OCI-LY3 (cell line): ENCODE measurements at regions not wholly inside any gene's neighbourhood (a gene's known extent, or its start where the extent isn't known, plus 50 kb on each side); places are given as distances from the start of the nearest gene placed in this dataset.
"Not testable (repeated sequence)": the region's sequence is repeated elsewhere in the genome, so short reads cannot be mapped to it uniquely, and the experiment has no call there.

Source experiments
- H2AFZ ChIP-seq: fragments of 200-600, 300-600 bp; shearing (Covaris generic); 2 replicates; pipeline ENCODE4 v1.6.0; 2014; ENCODE audit warnings: antibody characterized with exemption, low read depth, low read length
- H3K27ac ChIP-seq: fragments of 200-600, 300-600 bp; sonication (generic); 2 replicates; pipeline ENCODE4 v1.5.1; 2014; ENCODE audit warnings: mild to moderate bottlenecking, low read length, moderate library complexity, mixed read lengths
- H3K27me3 ChIP-seq: fragments of 200-600, 300-600 bp; sonication (generic); 2 replicates; pipeline ENCODE4 v1.6.1; 2014; ENCODE audit warnings: low read depth, low read length, mixed read lengths
- H3K36me3 ChIP-seq: fragments of 200-600, 300-600 bp; sonication (generic); replicated peaks from 2 replicates; pipeline ENCODE3; 2014; ENCODE audit warnings: low read depth, low read length, mixed read lengths
- H3K4me1 ChIP-seq: fragments of 300-600, 200-600 bp; sonication (generic); 2 replicates; pipeline ENCODE4 v1.6.1; 2014; ENCODE audit warnings: low read length, mixed read lengths
- H3K4me2 ChIP-seq: fragments of 200-600, 300-600 bp; sonication (generic); 2 replicates; pipeline ENCODE4 v1.6.1; 2014; ENCODE audit warnings: low read length, mixed read lengths
- H3K4me3 ChIP-seq: fragments of 300-600, 200-600 bp; sonication (generic); 2 replicates; pipeline ENCODE4 v1.5.1; 2014; ENCODE audit warnings: antibody characterized with exemption, mild to moderate bottlenecking, low read length, moderate library complexity
- H3K79me2 ChIP-seq: fragments of 300-600, 200-600 bp; shearing (Covaris generic); 2 replicates; pipeline ENCODE4 v1.6.1; 2014; ENCODE audit warnings: mild to moderate bottlenecking, low read length, mixed read lengths
- H3K9ac ChIP-seq: fragments of 300-600, 200-600 bp; shearing (Covaris generic); 2 replicates; pipeline ENCODE4 v1.6.0; 2014; ENCODE audit warnings: mild to moderate bottlenecking, low read length, moderate library complexity
- H3K9me3 ChIP-seq: fragments of 200-600, 300-600 bp; shearing (Covaris generic); 2 replicates; pipeline ENCODE4 v1.6.1; 2014; ENCODE audit warnings: low read length, mixed read lengths; ENCODE audit not compliant: insufficient read depth
- H4K20me1 ChIP-seq: fragments of 200-600, 300-600 bp; sonication (generic); 2 replicates; pipeline ENCODE4 v1.6.1; 2016; ENCODE audit warnings: low read length, mixed read lengths; ENCODE audit not compliant: insufficient read depth
- CTCF ChIP-seq: fragments of 200-600, 300-600 bp; sonication (generic); IDR thresholded peaks from 2 replicates; pipeline ENCODE4 v1.5.1; 2014; ENCODE audit warnings: antibody characterized with exemption, low read length, low read depth
- EZH2phosphoT487 ChIP-seq: fragments of 200-600 bp; shearing (Covaris generic); IDR thresholded peaks from 2 replicates; pipeline ENCODE4 v1.6.1; 2018; ENCODE audit warnings: antibody characterized with exemption, mixed run types, low read depth

- no peak for TF ChIP-seq EZH2phosphoT487
- no peak for TF ChIP-seq CTCF
- H3K79me2 ChIP-seq: no peaks in the 10 kb centered on the region
- H3K27ac ChIP-seq: no peak overlapping the region
- no peak overlapping the region for H3K4me3 ChIP-seq
- H4K20me1 ChIP-seq: no peaks in the 10 kb centered on the region
- H3K4me2 ChIP-seq: no peak overlapping the region
- no peaks in the 10 kb centered on the region for H3K4me1 ChIP-seq
- no peaks in the 10 kb centered on the region for H3K36me3 ChIP-seq
- no peak overlapping the region for H3K9ac ChIP-seq
- no peaks in the 10 kb centered on the region for H3K9me3 ChIP-seq
- H3K27me3 ChIP-seq: peaks cover 32% of the 10 kb centered on the region; the same call in 1 of the 2 replicates
- no peak overlapping the region for H2AFZ ChIP-seq
Measured at GRCh38 chr14:78043349-78043748, 126.8 kb upstream of the NRXN3 start.

GRCh38 chr14:78048120-78048519 is 122.1 kb upstream of the NRXN3 start:
- H3K4me3 ChIP-seq: no peak overlapping the region
- no peak overlapping the region for H3K27ac ChIP-seq
- no peaks in the 10 kb centered on the region for H3K4me1 ChIP-seq
- H3K79me2 ChIP-seq: no peaks in the 10 kb centered on the region
- H3K9me3 ChIP-seq: no peaks in the 10 kb centered on the region
- H2AFZ ChIP-seq: no peak overlapping the region
- H4K20me1 ChIP-seq: no peaks in the 10 kb centered on the region
- no peak overlapping the region for H3K9ac ChIP-seq
- H3K36me3 ChIP-seq: no peaks in the 10 kb centered on the region
- TF ChIP-seq CTCF (no peak), EZH2phosphoT487 (no peak)
- peaks cover 11% of the 10 kb centered on the region; the same call in 1 of the 2 replicates for H3K27me3 ChIP-seq
- H3K4me2 ChIP-seq: no peak overlapping the region

GRCh38 chr14:78056890-78057289 is 113.3 kb upstream of the NRXN3 start:
- H4K20me1 ChIP-seq, H3K79me2 ChIP-seq, H3K9me3 ChIP-seq, H3K4me1 ChIP-seq, H3K4me3 ChIP-seq, H3K27ac ChIP-seq, H3K36me3 ChIP-seq, H2AFZ ChIP-seq, H3K9ac ChIP-seq, H3K4me2 ChIP-seq: not testable (repeated sequence)
- H3K27me3 ChIP-seq: peaks cover 12% of the 10 kb centered on the region; the same call in 1 of the 2 replicates

GRCh38 chr14:78070344-78070743 is 99.8 kb upstream of the NRXN3 start:
- TF ChIP-seq EZH2phosphoT487 (no peak), CTCF (no peak)
- no peak overlapping the region for H3K27ac ChIP-seq
- no peak overlapping the region for H3K9ac ChIP-seq
- H3K4me1 ChIP-seq: no peaks in the 10 kb centered on the region
- no peaks in the 10 kb centered on the region for H3K36me3 ChIP-seq
- peaks cover 6% of the 10 kb centered on the region; the same call in 1 of the 2 replicates for H3K27me3 ChIP-seq
- H3K79me2 ChIP-seq: no peaks in the 10 kb centered on the region
- no peaks in the 10 kb centered on the region for H3K9me3 ChIP-seq
- H3K4me3 ChIP-seq: no peak overlapping the region
- H2AFZ ChIP-seq: no peak overlapping the region
- H3K4me2 ChIP-seq: no peak overlapping the region
- H4K20me1 ChIP-seq: no peaks in the 10 kb centered on the region

- H3K27me3 ChIP-seq: peaks cover 6% of the 10 kb centered on the region; the same call in 1 of the 2 replicates
- TF ChIP-seq EZH2phosphoT487 (no peak), CTCF (no peak)
- no peaks in the 10 kb centered on the region for H4K20me1 ChIP-seq
- no peak overlapping the region for H3K9ac ChIP-seq
- H2AFZ ChIP-seq: no peak overlapping the region
- no peaks in the 10 kb centered on the region for H3K9me3 ChIP-seq
- no peak overlapping the region for H3K4me3 ChIP-seq
- no peaks in the 10 kb centered on the region for H3K4me1 ChIP-seq
- no peak overlapping the region for H3K27ac ChIP-seq
- no peaks in the 10 kb centered on the region for H3K79me2 ChIP-seq
- H3K4me2 ChIP-seq: no peak overlapping the region
- H3K36me3 ChIP-seq: no peaks in the 10 kb centered on the region
Measured at GRCh38 chr14:78071016-78071549, 99.1 kb upstream of the NRXN3 start.
